ENCODE measurements at regions not wholly inside any gene's neighbourhood (a gene's known extent, or its start where the extent isn't known, plus 50 kb on each side); places are given as distances from the start of the nearest gene placed in this dataset.
"Not testable (repeated sequence)": the region's sequence is repeated elsewhere in the genome, so short reads cannot be mapped to it uniquely, and the experiment has no call there.

- H3K4me3 ChIP-seq = no peak overlapping the region
- peaks cover 0 to 42% (median 0%) of the 10 kb centered on the region in 4 donors for H3K27me3 ChIP-seq
- H3K4me1 ChIP-seq = peaks cover 0 to 11% (median 5%) of the 10 kb centered on the region in 3 donors
- no peak overlapping the region for H3K27ac ChIP-seq
- no peak for DNase-seq
- intact Hi-C loops (cut with DNase I) = no loop called here
- no peaks in the 10 kb centered on the region for H3K36me3 ChIP-seq
- no peak for TF ChIP-seq POLR2A (IDR thresholded peaks at IDR 0.05)
- no peak for TF ChIP-seq CTCF (IDR thresholded peaks at IDR 0.05)
- 56% methylated on average over 4 to 6 of the region's 6 CpGs for WGBS, 2 donors
- H3K9me3 ChIP-seq = no peaks in the 10 kb centered on the region
Observed at GRCh38 chr19:14267224-14267741, 61.3 kb upstream of the ADGRL1 start.

- H3K36me3 ChIP-seq; intact Hi-C loops (cut with DNase I); H3K27ac ChIP-seq; DNase-seq; H3K9me3 ChIP-seq: not testable (repeated sequence)
- H3K4me3 ChIP-seq = peak overlapping the region in 1 of 4 donors; percentile 54
- H3K27me3 ChIP-seq = peaks cover 0 to 35% (median 0%) of the 10 kb centered on the region in 4 donors
- H3K4me1 ChIP-seq = peaks cover 0 to 11% (median 5%) of the 10 kb centered on the region in 3 donors
- 77 to 87% methylated on average over 3 to 4 of the region's 4 CpGs for WGBS, 2 donors
Observed at GRCh38 chr19:14266208-14266607, 60.2 kb upstream of the ADGRL1 start.

GRCh38 chr19:14265290-14266036 lies 59.5 kb upstream of the ADGRL1 start:
- H3K4me1 ChIP-seq = peaks cover 0 to 11% (median 5%) of the 10 kb centered on the region in 3 donors
- intact Hi-C loops (cut with DNase I) = no loop called here
- H3K27me3 ChIP-seq = peaks cover 0 to 35% (median 0%) of the 10 kb centered on the region in 4 donors
- DNase-seq = no peak
- 6 to 41% methylated on average over 9 to 13 of the region's 37 CpGs for WGBS, 2 donors
- H3K27ac ChIP-seq = no peak overlapping the region
- no peaks in the 10 kb centered on the region for H3K36me3 ChIP-seq
- peak overlapping the region in 2 of 4 donors; percentile 23 to 54 for H3K4me3 ChIP-seq
- no peaks in the 10 kb centered on the region for H3K9me3 ChIP-seq
- TF ChIP-seq CTCF (IDR thresholded peaks at IDR 0.05) (no peak), POLR2A (IDR thresholded peaks at IDR 0.05) (no peak)

- intact Hi-C loops (cut with DNase I); DNase-seq: not testable (repeated sequence)
Observed at GRCh38 chr19:14255902-14256649, 50.1 kb upstream of the ADGRL1 start.

More at GRCh38 chr19:14255902-14256649, 50.1 kb upstream of the ADGRL1 start:
- H3K36me3 ChIP-seq, H3K27me3 ChIP-seq, H3K27ac ChIP-seq, H3K9me3 ChIP-seq, H3K4me3 ChIP-seq, H3K4me1 ChIP-seq: not testable (repeated sequence)
- 83 to 86% methylated on average over 4 to 5 of the region's 7 CpGs for WGBS, 2 donors

Measured in esophagus squamous epithelium (tissue), 5 donors.